ENCODE measurements at regions not wholly inside any gene's neighbourhood (a gene's known extent, or its start where the extent isn't known, plus 50 kb on each side); places are given as distances from the start of the nearest gene placed in this dataset.

GRCh38 chr3:164236851-164237250 lies 841.4 kb downstream of the SI start:
- ChIA-PET CTCF (no interaction called here), RAD21 (ENCODE audit: low non-redundant PET in 1 of 2, low total read pairs in 2 of 2, uncharacterized antibody in 2 of 2, unreplicated experiment in 2 of 2) (no interaction called here), POLR2A (no interaction called here)
- Histone ChIP-seq H3K27me3 (ENCODE audit: insufficient read depth, low read length) (no peaks in the 10 kb centered on the region), H3K4me3 (replicated peaks in 1 of 2; ENCODE audit: low read depth in 1 of 2, low read length in 2 of 2) (no peak overlapping the region), H3K9me3 (ENCODE audit: control insufficient read depth in 1 of 2, insufficient read depth in 1 of 2, low read depth in 1 of 2, low read length in 2 of 2) (no peaks in the 10 kb centered on the region), H3K4me2 (ENCODE audit: low read length) (no peak overlapping the region), H4K20me1 (ENCODE audit: insufficient read depth) (no peaks in the 10 kb centered on the region), H3K36me3 (ENCODE audit: control insufficient read depth in 1 of 2, insufficient read depth in 2 of 2, low read length in 2 of 2) (no peaks in the 10 kb centered on the region), H3K79me2 (ENCODE audit: insufficient read depth, low read length) (no peaks in the 10 kb centered on the region), H3K9ac (ENCODE audit: low read length) (no peak overlapping the region), H3K4me1 (ENCODE audit: control insufficient read depth in 1 of 2, insufficient read depth in 2 of 2, low read length in 2 of 2) (no peaks in the 10 kb centered on the region), H3K9me2 (ENCODE audit: insufficient read depth) (no peaks in the 10 kb centered on the region; the same call in 1 of the 2 replicates), H2AFZ (ENCODE audit: low read depth, low read length, poor library complexity, severe bottlenecking) (no peak overlapping the region), H3K27ac (ENCODE audit: low read depth, low read length) (no peak overlapping the region)
- no peak for ATAC-seq
- TF ChIP-seq POLR2A (IDR thresholded peaks at IDR 0.05; ENCODE audit: borderline replicate concordance, extremely low read depth, insufficient read depth, insufficient read length) (no peak), POLR2AphosphoS5 (IDR thresholded peaks at IDR 0.05; ENCODE audit: low read depth, low read length) (no peak), EZH2 (IDR thresholded peaks at IDR 0.05) (no peak), MAX (IDR thresholded peaks at IDR 0.05) (no peak), CTCF (IDR thresholded peaks at IDR 0.05 in 2 of 3, conservative IDR thresholded peaks at IDR 0.05 in 1 of 3; ENCODE audit: borderline replicate concordance in 1 of 3, insufficient read depth in 1 of 3, low read depth in 2 of 3, low read length in 2 of 3) (no peak), CEBPB (IDR thresholded peaks at IDR 0.05; ENCODE audit: low read depth) (no peak), SIN3A (IDR thresholded peaks at IDR 0.05; ENCODE audit: low read depth) (no peak), ZBTB33 (IDR thresholded peaks at IDR 0.05; ENCODE audit: extremely low read depth, insufficient replicate concordance, low read length) (no peak), RAD21 (IDR thresholded peaks at IDR 0.05; ENCODE audit: low read depth) (no peak), CBX3 (IDR thresholded peaks at IDR 0.05; ENCODE audit: low read depth) (no peak), ZNF274 (IDR thresholded peaks at IDR 0.05; ENCODE audit: low read depth, low read length) (no peak)
- BruUV-seq (replicated peaks), result no TSS peak
- intact Hi-C loops (cut with micrococcal nuclease), result no loop called here
- DNase-seq (ENCODE audit: low read depth, low spot score), result no peak

Data from HCT116 (cell line).